H1 (cell line): ENCODE measurements at regions not wholly inside any gene's neighbourhood (a gene's known extent, or its start where the extent isn't known, plus 50 kb on each side); places are given as distances from the start of the nearest gene placed in this dataset.

Experiments used
- CTCF ChIA-PET: fragments of 300-600 bp; sonication (Branson Sonifier 250); formaldehyde crosslinking; loops from one replicate; lab custom pipeline; 2021; ENCODE audit not compliant: partially characterized antibody; lab: Charles Lee
- POLR2A ChIA-PET: fragments of 300-600 bp; sonication (Branson Sonifier 250); formaldehyde crosslinking; loops from one replicate; lab custom pipeline; 2021; ENCODE audit warnings: inconsistent platforms; ENCODE audit not compliant: partially characterized antibody; lab: Charles Lee
- DNase-seq, 2 experiments: peaks; one replicate each; pipeline versions ENCODE4 v3.0.0 to v3.0.0-alpha.2; 2010 to 2022; ENCODE audit warnings: low spot score in 2 of 2, low read depth in 1 of 2, mixed read lengths in 1 of 2
- FAIRE-seq: peaks from 2 replicates; lab custom pipeline; 2011; peaks lifted over from hg19 to GRCh38; lab: Jason Lieb, UNC
- H2AFZ ChIP-seq: 2 replicates; pipeline ENCODE4 v1.8.1; 2012; ENCODE audit warnings: low read length, inconsistent platforms
- H2AK5ac ChIP-seq: 2 replicates; pipeline ENCODE4 v1.6.1; 2013; ENCODE audit warnings: low read depth, low read length
- H2BK120ac ChIP-seq: replicated peaks from 2 replicates; pipeline ENCODE3; 2013; ENCODE audit warnings: low read depth, low read length, inconsistent platforms
- H2BK12ac ChIP-seq: 2 replicates; pipeline ENCODE4 v1.6.1; 2013; ENCODE audit warnings: low read depth, low read length
- H2BK15ac ChIP-seq: 2 replicates; pipeline ENCODE4 v1.6.1; 2013; ENCODE audit warnings: low read length
- H2BK20ac ChIP-seq: 2 replicates; pipeline ENCODE4 v1.6.1; 2013; ENCODE audit warnings: low read length
- H2BK5ac ChIP-seq: 2 replicates; pipeline ENCODE4 v1.6.1; 2013; ENCODE audit warnings: low read depth, low read length
- H3K14ac ChIP-seq: 2 replicates; pipeline ENCODE4 v1.6.1; 2013; ENCODE audit warnings: inconsistent platforms; ENCODE audit not compliant: insufficient read length
- H3K18ac ChIP-seq: 2 replicates; pipeline ENCODE4 v1.6.1; 2013; ENCODE audit warnings: low read length; ENCODE audit errors: extremely low read depth
- H3K23ac ChIP-seq: 2 replicates; pipeline ENCODE4 v1.6.1; 2013; ENCODE audit warnings: inconsistent platforms; ENCODE audit not compliant: insufficient read length
- H3K23me2 ChIP-seq: 2 replicates; pipeline ENCODE4 v1.6.1; 2013; ENCODE audit warnings: low read depth, low read length
- H3K27ac ChIP-seq: 2 replicates; pipeline ENCODE4 v1.6.1; 2011; ENCODE audit warnings: low read depth, low read length, inconsistent platforms
- H3K27me3 ChIP-seq, 4 experiments: replicated peaks in 1 of 4; 1 replicate in 1 of 4; 2 replicates in 3 of 4; pipeline versions ENCODE4 v1.6.1 to v1.8.1; 2011 to 2013; ENCODE audit warnings: low read length in 3 of 4, mild to moderate bottlenecking in 3 of 4, inconsistent platforms in 2 of 4, mixed read lengths in 2 of 4, moderate library complexity in 1 of 4; ENCODE audit not compliant: control insufficient read depth in 3 of 4, insufficient read depth in 3 of 4; ENCODE audit errors: extremely low read depth in 1 of 4
- H3K36me3 ChIP-seq, 4 experiments: 2 replicates each; pipeline versions ENCODE4 v1.6.1 to v1.8.1; 2011 to 2013; ENCODE audit warnings: mild to moderate bottlenecking in 4 of 4, low read length in 3 of 4, moderate library complexity in 2 of 4, control low read depth in 1 of 4, inconsistent platforms in 1 of 4; ENCODE audit not compliant: insufficient read depth in 4 of 4, control insufficient read depth in 2 of 4
- H3K4ac ChIP-seq: replicated peaks from 2 replicates; pipeline ENCODE3; 2013; ENCODE audit warnings: low read length, low read depth, mixed read lengths, inconsistent platforms; ENCODE audit not compliant: insufficient read length
- H3K4me1 ChIP-seq, 4 experiments: replicated peaks in 1 of 4; 1 replicate in 1 of 4; 2 replicates in 3 of 4; pipeline versions ENCODE4 v1.6.1 to v1.8.1; 2011 to 2013; ENCODE audit warnings: low read length in 3 of 4, inconsistent platforms in 2 of 4, mixed read lengths in 1 of 4; ENCODE audit not compliant: insufficient read depth in 4 of 4, control insufficient read depth in 3 of 4
- H3K4me2 ChIP-seq, 2 experiments: 2 replicates each; pipeline versions ENCODE4 v1.6.1 to v1.8.1; 2011 to 2013; ENCODE audit warnings: low read depth in 2 of 2, low read length in 2 of 2, control low read depth in 1 of 2, inconsistent platforms in 1 of 2, mild to moderate bottlenecking in 1 of 2; ENCODE audit not compliant: insufficient read depth in 1 of 2
- H3K4me3 ChIP-seq, 4 experiments: fragments of 200-600, 300-600 bp in 1 of 4; sonication (generic), shearing (Covaris generic), sonication (Bioruptor Twin) in 1 of 4; 2 replicates each; pipeline versions ENCODE4 v1.5.1 to v1.8.1; 2011 to 2016; ENCODE audit warnings: low read length in 4 of 4, low read depth in 3 of 4, control low read depth in 2 of 4, inconsistent platforms in 2 of 4, mild to moderate bottlenecking in 2 of 4, mixed read lengths in 1 of 4, moderate library complexity in 1 of 4; ENCODE audit not compliant: insufficient read depth in 2 of 4; ENCODE audit errors: extremely low read depth in 1 of 4
- H3K56ac ChIP-seq: replicated peaks from 2 replicates; pipeline ENCODE3; 2013; ENCODE audit warnings: low read depth, mild to moderate bottlenecking, mixed read lengths, low read length, inconsistent platforms; ENCODE audit not compliant: insufficient read length
- H3K79me1 ChIP-seq: 2 replicates; pipeline ENCODE4 v1.6.1; 2013; ENCODE audit warnings: low read depth, low read length, control low read depth
- H3K79me2 ChIP-seq, 2 experiments: 2 replicates each; pipeline versions ENCODE4 v1.6.1 to v1.8.1; 2012 to 2013; ENCODE audit warnings: low read length in 2 of 2, mild to moderate bottlenecking in 2 of 2, inconsistent platforms in 1 of 2; ENCODE audit not compliant: insufficient read depth in 2 of 2, control insufficient read depth in 1 of 2
- H3K9ac ChIP-seq, 4 experiments: replicated peaks in 1 of 4; 1 replicate in 1 of 4; 2 replicates in 3 of 4; pipeline versions ENCODE4 v1.6.1 to v1.8.1; 2011 to 2013; ENCODE audit warnings: low read depth in 3 of 4, low read length in 3 of 4, control low read depth in 2 of 4, mild to moderate bottlenecking in 2 of 4, moderate library complexity in 2 of 4, inconsistent platforms in 1 of 4; ENCODE audit errors: extremely low read depth in 1 of 4
- H3K9me3 ChIP-seq, 2 experiments: 2 replicates each; pipeline versions ENCODE4 v1.6.1 to v1.8.1; 2012 to 2013; ENCODE audit warnings: mild to moderate bottlenecking in 2 of 2, moderate library complexity in 2 of 2, control low read depth in 1 of 2, inconsistent platforms in 1 of 2, low read depth in 1 of 2, low read length in 1 of 2, mixed read lengths in 1 of 2; ENCODE audit not compliant: insufficient read depth in 2 of 2
- H4K20me1 ChIP-seq, 2 experiments: replicated peaks in 1 of 2; 2 replicates each; pipeline versions ENCODE3 to v1.8.1; 2011 to 2013; ENCODE audit warnings: inconsistent platforms in 2 of 2, low read length in 2 of 2, mild to moderate bottlenecking in 1 of 2; ENCODE audit not compliant: insufficient read depth in 2 of 2, control insufficient read depth in 1 of 2
- H4K5ac ChIP-seq: 2 replicates; pipeline ENCODE4 v1.6.1; 2013; ENCODE audit warnings: low read length, low read depth, mixed read lengths, inconsistent platforms; ENCODE audit not compliant: insufficient read length
- H4K8ac ChIP-seq: 2 replicates; pipeline ENCODE4 v1.8.0; 2013; ENCODE audit warnings: mild to moderate bottlenecking, moderate library complexity, low read length, inconsistent platforms; ENCODE audit not compliant: insufficient read depth; ENCODE audit errors: extremely low read depth
- H4K91ac ChIP-seq: replicated peaks from 2 replicates; pipeline ENCODE3; 2013; ENCODE audit warnings: low read length, mixed read lengths, inconsistent platforms; ENCODE audit not compliant: insufficient read length
- CBX5 ChIP-seq: fragments of 300-800, 300-1000 bp; sonication (generic); IDR thresholded peaks from 2 replicates; pipeline ENCODE4 v1.7.1; 2016; ENCODE audit warnings: antibody characterized with exemption, low read length, low read depth
- CHD1 ChIP-seq: IDR thresholded peaks from 2 replicates; pipeline ENCODE4 v1.6.1; 2012; ENCODE audit warnings: low read depth, low read length, improper control_type of control experiment
- E2F6 ChIP-seq: IDR thresholded peaks from 2 replicates; pipeline ENCODE4 v1.6.1; 2012; ENCODE audit warnings: inconsistent platforms
- KDM4A ChIP-seq: IDR thresholded peaks from one replicate; pipeline ENCODE4 v1.7.1; 2012; ENCODE audit warnings: low read depth, mild to moderate bottlenecking, moderate library complexity, low read length, inconsistent platforms; ENCODE audit not compliant: severe bottlenecking
- KDM5A ChIP-seq: fragments of 200-600 bp; IDR thresholded peaks from 2 replicates; pipeline ENCODE4 v1.7.1; 2012; ENCODE audit warnings: mild to moderate bottlenecking, low read length, inconsistent platforms, mixed read lengths
- POLR2AphosphoS5 ChIP-seq: IDR thresholded peaks from 2 replicates; pipeline ENCODE4 v1.6.1; 2011; ENCODE audit warnings: low read depth, low read length
- USF2 ChIP-seq: IDR thresholded peaks from 2 replicates; pipeline ENCODE4 v1.6.1; 2011; ENCODE audit warnings: low read length, improper control_type of control experiment
- WGBS, 2 experiments: shearing (Covaris generic) in 1 of 2; methylation state at CpG; one replicate each; pipeline versions ENCODE4 v1.1.6 to v1.1.7; 2013 to 2015; ENCODE audit warnings: low lambda C conversion rate in 2 of 2, mixed read lengths in 2 of 2, inconsistent platforms in 1 of 2, low coverage in 1 of 2, missing lambda C conversion rate in 1 of 2; ENCODE audit not compliant: insufficient replicate concordance in 2 of 2, insufficient coverage in 1 of 2, insufficient read length in 1 of 2; ENCODE audit errors: extremely low coverage in 1 of 2, missing lambda C conversion rate in 1 of 2; 5-methylcytosine and 5-hydroxymethylcytosine counted together

GRCh38 chr15:31485911-31486461 lies 159.4 kb downstream of the KLF13 start:
- no peak for FAIRE-seq
- H3K4me3 ChIP-seq = no peak overlapping the region
- peaks cover 0 to 8% of the 10 kb centered on the region in 2 experiments; a peak in 1 of 4 replicates for H3K9me3 ChIP-seq

More at GRCh38 chr15:31485911-31486461, 159.4 kb downstream of the KLF13 start:
- Histone ChIP-seq H3K23me2 (no peaks in the 10 kb centered on the region; the same call in 1 of the 2 replicates), H2BK20ac (no peak overlapping the region), H3K18ac (no peak overlapping the region), H3K79me1 (no peaks in the 10 kb centered on the region; the same call in 1 of the 2 replicates), H2AFZ (no peak overlapping the region), H4K8ac (no peak overlapping the region), H3K4ac (no peak overlapping the region), H3K79me2 (no peaks in the 10 kb centered on the region), H4K91ac (no peak overlapping the region), H3K9ac (no peak overlapping the region), H4K20me1 (peaks cover 0 to 2% of the 10 kb centered on the region in 2 experiments), H3K4me1 (peaks cover 0 to 9% (median under 1%) of the 10 kb centered on the region in 4 experiments; a peak in 5 of 7 replicates), H3K4me2 (no peak overlapping the region), H3K23ac (no peak overlapping the region), H2BK12ac (no peak overlapping the region), H2AK5ac (no peak overlapping the region), H2BK120ac (no peak overlapping the region), H3K36me3 (peaks cover 0 to 7% (median 0%) of the 10 kb centered on the region in 4 experiments; a peak in 1 of 8 replicates), H3K56ac (no peak overlapping the region), H3K27ac (no peak overlapping the region), H4K5ac (no peak overlapping the region), H3K14ac (no peak overlapping the region), H2BK15ac (no peak overlapping the region), H3K27me3 (peaks cover 30 to 37% (median 35%) of the 10 kb centered on the region in 4 experiments), H2BK5ac (no peak overlapping the region)
- 84% methylated on average over 14 of the region's 14 CpGs; no CpG with 5 or more reads in 1 of the 2 experiments for WGBS, 2 experiments
- ChIA-PET CTCF (interaction anchor here (0.5 to 6.3 kb wide), 6 partner anchors 11 to 90 kb away, joined by 3 to 199 read pairs (median 35); no protein-coding TSS in a partner anchor), POLR2A (no interaction called here)
- TF ChIP-seq CBX5 (no peak), POLR2AphosphoS5 (no peak), USF2 (no peak), KDM4A (no peak), KDM5A (no peak), CHD1 (no peak), E2F6 (no peak)
- DNase-seq = no peak
